ENCODE measurements at regions not wholly inside any gene's neighbourhood (a gene's known extent, or its start where the extent isn't known, plus 50 kb on each side); places are given as distances from the start of the nearest gene placed in this dataset.
"Not testable (repeated sequence)": the region's sequence is repeated elsewhere in the genome, so short reads cannot be mapped to it uniquely, and the experiment has no call there.

DNA sequence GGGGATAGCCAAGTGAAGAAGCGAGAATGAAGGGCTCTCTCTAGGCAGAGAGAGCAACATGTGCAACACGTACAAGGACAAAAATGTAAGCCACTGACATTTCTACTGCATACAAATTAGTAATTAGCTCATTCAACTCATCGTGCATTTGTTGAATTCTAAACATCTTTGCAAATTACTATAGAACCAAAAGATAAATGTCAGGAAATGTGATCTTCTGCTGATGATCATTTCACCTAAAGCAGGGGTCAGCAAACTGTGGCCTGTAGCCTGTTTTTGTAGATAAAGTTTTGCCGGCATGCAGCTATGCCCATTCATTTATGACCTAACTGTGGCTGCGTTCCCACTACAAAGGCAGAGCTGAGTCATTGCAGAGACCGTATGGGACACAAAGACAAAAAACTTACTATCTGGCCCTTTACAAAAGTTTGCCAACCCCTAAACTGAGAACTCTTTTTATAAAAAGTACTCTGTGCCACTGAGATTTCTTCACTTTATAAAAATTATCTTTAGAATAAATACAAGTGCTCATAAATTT, 87.7 kb upstream of the NBPF12 start:
- H3K79me2 ChIP-seq (ENCODE audit: control insufficient read depth, insufficient read depth, low read length); intact Hi-C loops (cut with micrococcal nuclease): not testable (repeated sequence)

DNA sequence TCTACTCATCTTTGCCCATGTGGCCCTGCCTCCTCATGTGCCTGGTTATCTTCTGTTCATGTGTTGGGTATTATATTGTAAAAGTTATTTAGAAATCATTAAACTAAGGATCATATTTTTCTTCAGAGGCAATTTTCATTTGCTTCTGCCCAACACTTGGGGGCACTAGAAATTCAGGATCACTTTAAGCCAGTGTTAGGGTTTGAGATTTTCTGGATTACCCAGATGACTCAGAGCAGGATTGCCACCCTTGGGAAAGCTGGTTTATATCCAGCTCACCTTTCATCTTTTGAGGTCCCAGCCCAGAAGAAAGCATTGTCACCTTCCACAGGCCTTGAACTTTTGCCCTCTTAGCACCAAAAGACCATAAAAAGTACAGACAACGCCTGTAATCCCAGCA, 99.4 kb upstream of the NBPF12 start:
- H3K9me3 ChIP-seq (ENCODE audit: control extremely low read depth in 1 of 3, control insufficient read depth in 2 of 3, insufficient read depth in 1 of 3, low read length in 2 of 3); H3K27me3 Mint-ChIP-seq; H4K20me1 ChIP-seq (ENCODE audit: control insufficient read depth, insufficient read depth, low read length, poor library complexity, severe bottlenecking); H3K4me1 ChIP-seq (ENCODE audit: control insufficient read depth in 2 of 2, insufficient read depth in 2 of 2, low read length in 2 of 2); H3K9me3 Mint-ChIP-seq (ENCODE audit: insufficient read depth); H3K4me3 ChIP-seq (ENCODE audit: control extremely low read depth in 1 of 5, extremely low read depth in 1 of 5, insufficient read depth in 1 of 5, low read depth in 2 of 5, low read length in 4 of 5); CTCF ChIA-PET; H3K79me2 ChIP-seq (ENCODE audit: control insufficient read depth, insufficient read depth, low read length); H3K4me2 ChIP-seq (replicated peaks; ENCODE audit: low read depth, low read length, poor library complexity, severe bottlenecking); DNase-seq; H3K27me3 ChIP-seq (replicated peaks in 1 of 4; ENCODE audit: control extremely low read depth in 1 of 4, control insufficient read depth in 3 of 4, insufficient read depth in 4 of 4, low read length in 3 of 4); H3K27ac ChIP-seq (ENCODE audit: low read length in 2 of 2); H3K36me3 ChIP-seq (replicated peaks in 1 of 2; ENCODE audit: control extremely low read depth in 1 of 2, control insufficient read depth in 1 of 2, extremely low read depth in 1 of 2, insufficient read depth in 2 of 2, low read length in 1 of 2); H3K4me3 Mint-ChIP-seq; H2AFZ ChIP-seq (ENCODE audit: insufficient read depth, low read depth, low read length, poor library complexity, severe bottlenecking); POLR2A ChIA-PET; H3K9ac ChIP-seq (ENCODE audit: low read length); intact Hi-C loops (cut with micrococcal nuclease); H3K27ac Mint-ChIP-seq; H3K4me1 Mint-ChIP-seq; ATAC-seq (ENCODE audit: low read depth): not testable (repeated sequence)
- no CpG with 5 or more reads among the region's 1 CpG for WGBS (ENCODE audit: insufficient coverage)

More for the DNA sequence above, 87.7 kb upstream of the NBPF12 start:
- CTCF ChIA-PET; H2AFZ ChIP-seq (ENCODE audit: insufficient read depth, low read depth, low read length, poor library complexity, severe bottlenecking); H3K4me3 Mint-ChIP-seq; H3K4me3 ChIP-seq (ENCODE audit: control extremely low read depth in 1 of 5, extremely low read depth in 1 of 5, insufficient read depth in 1 of 5, low read depth in 2 of 5, low read length in 4 of 5); H3K9me3 ChIP-seq (ENCODE audit: control extremely low read depth in 1 of 3, control insufficient read depth in 2 of 3, insufficient read depth in 1 of 3, low read length in 2 of 3); H3K9me3 Mint-ChIP-seq (ENCODE audit: insufficient read depth); H3K27me3 ChIP-seq (replicated peaks in 1 of 4; ENCODE audit: control extremely low read depth in 1 of 4, control insufficient read depth in 3 of 4, insufficient read depth in 4 of 4, low read length in 3 of 4); H3K27ac ChIP-seq (ENCODE audit: low read length in 2 of 2); H3K4me1 Mint-ChIP-seq; ATAC-seq (ENCODE audit: low read depth); DNase-seq; H4K20me1 ChIP-seq (ENCODE audit: control insufficient read depth, insufficient read depth, low read length, poor library complexity, severe bottlenecking); H3K4me1 ChIP-seq (ENCODE audit: control insufficient read depth in 2 of 2, insufficient read depth in 2 of 2, low read length in 2 of 2); H3K27me3 Mint-ChIP-seq; H3K36me3 ChIP-seq (replicated peaks in 1 of 2; ENCODE audit: control extremely low read depth in 1 of 2, control insufficient read depth in 1 of 2, extremely low read depth in 1 of 2, insufficient read depth in 2 of 2, low read length in 1 of 2); H3K9ac ChIP-seq (ENCODE audit: low read length); POLR2A ChIA-PET; H3K27ac Mint-ChIP-seq; H3K4me2 ChIP-seq (replicated peaks; ENCODE audit: low read depth, low read length, poor library complexity, severe bottlenecking): not testable (repeated sequence)
- WGBS (ENCODE audit: insufficient coverage), result no CpG with 5 or more reads among the region's 6 CpGs

DNA sequence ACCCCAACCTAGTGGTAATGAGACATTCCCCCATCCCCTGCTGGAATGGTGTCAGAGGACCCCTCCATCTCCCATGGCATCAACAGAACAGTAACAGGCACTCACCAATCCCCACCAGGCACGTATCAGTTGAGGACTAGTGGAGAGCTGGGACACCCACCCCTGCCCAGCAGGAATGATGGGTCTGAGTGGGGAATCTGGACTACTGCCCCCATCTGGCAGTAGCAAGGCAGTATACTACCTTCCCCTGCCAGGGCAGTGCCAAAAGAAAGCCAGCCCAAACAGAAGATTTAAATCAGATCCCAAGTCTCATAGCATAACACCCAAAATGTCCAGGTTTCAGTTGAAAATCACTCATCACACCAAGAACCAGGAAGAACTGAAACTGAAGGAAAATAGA, 111.2 kb upstream of the NBPF12 start:
- H3K9me3 Mint-ChIP-seq (ENCODE audit: insufficient read depth); DNase-seq; H2AFZ ChIP-seq (ENCODE audit: insufficient read depth, low read depth, low read length, poor library complexity, severe bottlenecking); POLR2A ChIA-PET; H3K4me1 Mint-ChIP-seq; H3K27ac ChIP-seq (ENCODE audit: low read length in 2 of 2); H3K4me2 ChIP-seq (replicated peaks; ENCODE audit: low read depth, low read length, poor library complexity, severe bottlenecking); H3K27ac Mint-ChIP-seq; H3K27me3 ChIP-seq (replicated peaks in 1 of 4; ENCODE audit: control extremely low read depth in 1 of 4, control insufficient read depth in 3 of 4, insufficient read depth in 4 of 4, low read length in 3 of 4); H3K27me3 Mint-ChIP-seq; H3K9ac ChIP-seq (ENCODE audit: low read length); H3K36me3 ChIP-seq (replicated peaks in 1 of 2; ENCODE audit: control extremely low read depth in 1 of 2, control insufficient read depth in 1 of 2, extremely low read depth in 1 of 2, insufficient read depth in 2 of 2, low read length in 1 of 2); H3K4me3 Mint-ChIP-seq; H4K20me1 ChIP-seq (ENCODE audit: control insufficient read depth, insufficient read depth, low read length, poor library complexity, severe bottlenecking); intact Hi-C loops (cut with micrococcal nuclease); CTCF ChIA-PET; H3K9me3 ChIP-seq (ENCODE audit: control extremely low read depth in 1 of 3, control insufficient read depth in 2 of 3, insufficient read depth in 1 of 3, low read length in 2 of 3); H3K4me1 ChIP-seq (ENCODE audit: control insufficient read depth in 2 of 2, insufficient read depth in 2 of 2, low read length in 2 of 2); ATAC-seq (ENCODE audit: low read depth); H3K79me2 ChIP-seq (ENCODE audit: control insufficient read depth, insufficient read depth, low read length); H3K4me3 ChIP-seq (ENCODE audit: control extremely low read depth in 1 of 5, extremely low read depth in 1 of 5, insufficient read depth in 1 of 5, low read depth in 2 of 5, low read length in 4 of 5): not testable (repeated sequence)
- no CpG with 5 or more reads among the region's 1 CpG for WGBS (ENCODE audit: insufficient coverage)

DNA sequence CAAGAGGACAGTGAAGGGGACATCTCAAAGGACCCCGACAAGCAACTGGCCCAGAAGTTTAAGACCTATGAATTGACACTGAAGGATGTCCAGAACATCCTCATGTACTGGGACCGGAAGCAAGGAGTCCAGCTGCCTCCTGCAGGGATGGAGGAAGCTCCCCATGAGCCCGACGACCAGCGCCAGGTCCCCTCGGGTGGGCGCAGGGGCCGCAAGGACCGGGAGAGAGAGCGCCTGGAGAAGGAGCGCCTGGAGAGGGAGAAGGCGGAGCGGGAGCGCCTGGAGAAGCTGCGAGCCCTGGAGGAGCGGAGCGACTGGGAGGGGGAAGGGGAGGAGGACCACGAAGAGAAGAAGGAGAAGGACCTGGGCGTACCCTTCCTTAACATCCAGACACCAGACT, 143.9 kb upstream of the NBPF12 start:
- H3K36me3 ChIP-seq (replicated peaks in 1 of 2; ENCODE audit: control extremely low read depth in 1 of 2, control insufficient read depth in 1 of 2, extremely low read depth in 1 of 2, insufficient read depth in 2 of 2, low read length in 1 of 2); H3K9me3 ChIP-seq (ENCODE audit: control extremely low read depth in 1 of 3, control insufficient read depth in 2 of 3, insufficient read depth in 1 of 3, low read length in 2 of 3); H3K27ac ChIP-seq (ENCODE audit: low read length in 2 of 2); H3K9ac ChIP-seq (ENCODE audit: low read length); H4K20me1 ChIP-seq (ENCODE audit: control insufficient read depth, insufficient read depth, low read length, poor library complexity, severe bottlenecking); H3K4me3 Mint-ChIP-seq; H3K4me1 Mint-ChIP-seq; H2AFZ ChIP-seq (ENCODE audit: insufficient read depth, low read depth, low read length, poor library complexity, severe bottlenecking); H3K27me3 ChIP-seq (replicated peaks in 1 of 4; ENCODE audit: control extremely low read depth in 1 of 4, control insufficient read depth in 3 of 4, insufficient read depth in 4 of 4, low read length in 3 of 4); H3K27me3 Mint-ChIP-seq; H3K79me2 ChIP-seq (ENCODE audit: control insufficient read depth, insufficient read depth, low read length); H3K9me3 Mint-ChIP-seq (ENCODE audit: insufficient read depth); POLR2A ChIA-PET; H3K4me3 ChIP-seq (ENCODE audit: control extremely low read depth in 1 of 5, extremely low read depth in 1 of 5, insufficient read depth in 1 of 5, low read depth in 2 of 5, low read length in 4 of 5); intact Hi-C loops (cut with micrococcal nuclease); DNase-seq; H3K4me2 ChIP-seq (replicated peaks; ENCODE audit: low read depth, low read length, poor library complexity, severe bottlenecking); H3K4me1 ChIP-seq (ENCODE audit: control insufficient read depth in 2 of 2, insufficient read depth in 2 of 2, low read length in 2 of 2); CTCF ChIA-PET; ATAC-seq (ENCODE audit: low read depth); H3K27ac Mint-ChIP-seq: not testable (repeated sequence)
- 95% methylated on average over 9 of the region's 19 CpGs for WGBS (ENCODE audit: insufficient coverage)

Data from B cell (primary cell).